GM19455 (cell line): ENCODE measurements at regions not wholly inside any gene's neighbourhood (a gene's known extent, or its start where the extent isn't known, plus 50 kb on each side); places are given as distances from the start of the nearest gene placed in this dataset.
"Not testable (repeated sequence)": the region's sequence is repeated elsewhere in the genome, so short reads cannot be mapped to it uniquely, and the experiment has no call there.

Experiments used
- ATAC-seq: cut with Tn5 transposase; IDR thresholded peaks from one replicate; pipeline ENCODE4 v1.9.1; 2021; ENCODE audit not compliant: unreplicated experiment

DNA sequence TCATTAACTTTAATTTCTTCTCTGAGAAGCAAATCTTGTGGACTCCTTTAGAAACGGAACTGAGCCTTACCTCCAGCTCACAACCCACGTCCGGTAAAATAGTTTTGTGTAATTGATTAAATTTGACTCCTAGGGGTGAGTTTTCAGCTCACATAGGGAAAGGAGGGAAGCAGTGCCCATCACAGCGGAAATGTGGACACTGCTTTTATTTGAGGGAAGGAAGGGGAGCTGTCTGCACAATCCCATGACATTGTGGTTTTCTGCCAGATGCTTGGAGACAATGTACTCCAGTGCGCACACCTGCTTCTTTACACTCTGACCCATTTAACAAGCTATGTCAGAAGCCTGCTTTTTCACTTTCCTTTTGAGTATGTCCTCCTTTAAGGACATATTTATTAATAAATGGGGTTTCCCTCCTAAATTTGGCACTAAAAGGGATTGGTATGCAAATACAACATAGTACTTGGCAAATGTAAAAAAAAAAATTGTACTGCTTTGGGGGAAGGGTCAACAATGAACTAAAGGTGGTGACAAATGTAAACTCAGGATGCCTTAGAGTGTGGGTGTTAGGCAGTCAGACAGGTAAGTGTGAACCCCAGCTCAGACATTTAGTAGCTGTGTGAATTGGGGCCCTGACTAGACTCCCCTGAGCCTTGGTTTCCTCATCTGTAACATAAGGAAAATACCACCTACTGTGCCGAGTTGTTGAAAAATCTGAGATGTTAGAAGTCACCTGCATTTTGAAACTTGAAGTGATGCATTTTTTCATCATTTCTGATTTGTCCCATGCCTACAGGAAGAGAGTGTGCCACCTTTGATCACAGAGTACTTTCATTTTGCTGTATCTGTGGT lies 90.2 kb upstream of the KLF6 start:
- ATAC-seq: peak; percentile 70

DNA sequence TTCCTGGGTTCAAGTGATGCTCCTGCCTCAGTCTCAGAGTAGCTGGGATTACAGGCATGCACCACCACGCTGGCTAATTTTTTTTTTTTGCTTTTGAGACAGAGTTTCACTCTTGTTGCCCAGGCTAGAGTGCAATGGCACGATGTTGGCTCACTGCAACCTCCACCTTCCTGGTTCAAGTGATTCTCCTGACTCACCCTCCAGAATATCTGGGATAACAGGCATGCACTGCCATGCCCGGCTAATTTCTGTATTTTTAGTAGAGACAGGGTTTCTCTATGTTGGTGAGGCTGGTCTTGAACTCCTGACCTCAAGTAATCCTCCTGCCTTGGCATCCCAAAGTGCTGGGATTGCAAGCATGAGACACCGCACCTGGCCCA lies 89.6 kb upstream of the KLF6 start:
- not testable (repeated sequence) for ATAC-seq

DNA sequence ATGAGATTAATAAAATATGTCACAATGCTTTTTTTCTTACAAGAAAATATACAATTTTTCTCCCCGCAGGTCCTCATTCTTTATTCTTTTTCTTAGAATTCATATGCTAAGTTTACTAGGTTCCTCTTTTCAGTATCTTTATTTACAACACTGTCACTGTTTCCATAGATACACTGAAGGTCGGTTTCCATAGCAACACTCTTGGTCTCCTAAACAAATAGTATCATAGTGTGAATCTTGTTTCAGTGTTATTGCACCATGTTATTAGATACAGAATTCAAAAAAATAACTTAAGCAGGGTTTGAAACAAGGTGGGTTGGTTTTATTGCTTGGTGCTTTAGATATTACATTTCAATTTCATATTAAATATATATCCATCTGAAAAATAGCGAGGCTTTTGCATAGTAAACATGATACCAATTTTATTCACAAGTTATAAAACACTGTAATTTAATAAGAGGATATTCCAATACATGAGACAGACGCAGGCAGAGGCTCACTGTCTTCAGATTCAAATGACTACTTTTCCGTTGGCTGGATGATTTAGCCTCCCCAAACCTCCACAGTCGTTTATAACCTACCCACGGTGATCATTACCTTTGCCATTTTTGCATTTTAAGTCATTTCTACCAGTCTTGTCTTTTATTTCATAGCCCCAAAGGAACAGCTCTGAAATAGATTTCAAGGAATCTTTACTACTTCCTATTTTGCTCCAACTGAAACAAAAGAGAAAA lies 88.9 kb upstream of the KLF6 start:
- ATAC-seq: peak; percentile 62

DNA sequence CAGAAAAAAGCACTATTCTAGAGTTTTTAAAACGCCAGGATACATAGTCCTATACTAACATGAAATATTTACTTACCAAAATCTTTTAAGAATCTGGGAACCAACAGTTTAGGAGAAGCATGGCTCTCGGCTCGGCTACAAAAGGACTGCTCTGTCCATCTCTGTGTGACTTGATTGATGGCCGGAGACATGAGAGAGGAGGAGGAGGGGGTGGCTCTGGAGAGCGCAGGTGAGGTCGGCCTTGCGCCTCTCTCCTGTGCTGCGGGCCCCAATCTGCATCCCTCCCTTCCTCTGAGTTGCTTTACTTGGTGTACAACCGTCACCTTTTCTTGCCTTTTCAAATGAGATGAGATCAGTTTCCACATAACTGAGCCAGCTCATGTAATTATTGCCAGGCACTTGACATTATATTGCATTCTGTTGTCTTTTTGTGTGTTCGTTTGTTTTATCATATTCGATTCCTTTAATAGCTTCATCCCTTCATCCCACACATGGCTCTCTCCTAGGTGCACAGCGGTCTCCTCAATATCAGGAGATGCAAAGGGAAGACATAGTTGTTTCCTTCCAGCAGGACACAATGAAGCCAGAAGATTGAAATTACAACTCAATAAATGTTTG lies 87.8 kb upstream of the KLF6 start:
- no peak for ATAC-seq

DNA sequence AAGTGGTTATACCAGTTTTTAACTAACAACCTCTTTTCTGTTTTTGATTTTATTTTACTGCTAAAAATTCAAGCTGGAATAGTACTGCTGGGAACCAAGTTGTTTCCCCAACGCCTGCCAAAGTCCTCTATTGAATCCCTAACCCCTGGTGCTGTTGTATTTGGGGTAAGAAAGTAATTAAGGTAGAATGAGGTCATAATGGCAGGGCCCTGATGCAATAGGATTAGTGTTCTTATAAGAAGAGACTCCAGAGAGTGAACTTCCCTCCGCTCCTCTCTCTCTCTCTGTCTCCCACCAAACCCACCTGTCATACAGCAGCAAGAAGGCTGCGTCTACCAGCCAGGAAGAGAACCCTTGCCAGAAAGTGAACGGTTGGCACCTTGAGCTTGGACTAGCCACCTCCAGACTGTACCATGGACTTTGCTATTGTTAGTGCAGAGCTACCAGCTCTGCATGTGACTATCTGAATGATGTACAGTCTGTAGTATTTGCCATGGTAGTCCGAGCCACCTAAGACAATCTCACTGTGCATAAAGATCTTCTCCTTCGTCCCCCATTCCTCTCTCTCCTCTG lies 86.5 kb upstream of the KLF6 start:
- ATAC-seq: no peak

DNA sequence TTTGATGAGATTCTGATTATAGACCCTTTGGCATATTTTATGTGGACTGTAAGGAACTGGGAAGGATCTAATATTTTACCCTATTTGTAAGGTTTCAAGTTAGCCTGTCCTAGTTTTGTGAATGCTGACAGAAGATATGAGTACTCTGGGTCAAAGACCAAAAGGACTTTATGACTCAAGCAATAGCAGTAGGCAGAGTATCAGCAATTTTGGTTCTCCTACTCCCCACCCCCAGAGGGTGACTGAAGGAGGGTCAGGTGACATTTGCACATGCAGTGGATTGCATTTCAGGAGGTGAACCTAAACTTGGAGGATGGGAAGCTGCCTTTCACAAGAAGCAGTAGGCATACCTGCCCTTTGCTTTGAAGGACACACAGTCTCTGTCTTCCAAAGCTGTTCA lies 84.0 kb upstream of the KLF6 start:
- no peak for ATAC-seq

DNA sequence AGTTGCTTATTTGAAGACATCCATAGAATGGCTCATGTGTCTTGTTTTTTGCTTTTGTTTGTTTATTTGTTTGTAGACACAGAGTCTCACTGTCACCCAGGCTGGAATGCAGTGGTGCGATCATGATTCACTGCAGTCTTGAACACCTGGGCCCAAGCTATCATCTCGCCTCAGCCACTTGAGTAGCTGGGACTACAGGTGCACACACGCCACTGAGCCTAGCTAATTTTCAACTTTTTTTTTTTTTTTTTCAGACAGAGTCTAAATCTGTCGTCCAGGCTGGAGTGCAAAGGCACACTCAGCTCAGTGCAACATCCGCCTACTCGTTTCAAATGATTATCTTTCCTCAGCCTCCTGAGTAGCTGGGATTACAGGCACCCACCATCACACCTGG lies 83.3 kb upstream of the KLF6 start:
- ATAC-seq: peak; percentile 57

DNA sequence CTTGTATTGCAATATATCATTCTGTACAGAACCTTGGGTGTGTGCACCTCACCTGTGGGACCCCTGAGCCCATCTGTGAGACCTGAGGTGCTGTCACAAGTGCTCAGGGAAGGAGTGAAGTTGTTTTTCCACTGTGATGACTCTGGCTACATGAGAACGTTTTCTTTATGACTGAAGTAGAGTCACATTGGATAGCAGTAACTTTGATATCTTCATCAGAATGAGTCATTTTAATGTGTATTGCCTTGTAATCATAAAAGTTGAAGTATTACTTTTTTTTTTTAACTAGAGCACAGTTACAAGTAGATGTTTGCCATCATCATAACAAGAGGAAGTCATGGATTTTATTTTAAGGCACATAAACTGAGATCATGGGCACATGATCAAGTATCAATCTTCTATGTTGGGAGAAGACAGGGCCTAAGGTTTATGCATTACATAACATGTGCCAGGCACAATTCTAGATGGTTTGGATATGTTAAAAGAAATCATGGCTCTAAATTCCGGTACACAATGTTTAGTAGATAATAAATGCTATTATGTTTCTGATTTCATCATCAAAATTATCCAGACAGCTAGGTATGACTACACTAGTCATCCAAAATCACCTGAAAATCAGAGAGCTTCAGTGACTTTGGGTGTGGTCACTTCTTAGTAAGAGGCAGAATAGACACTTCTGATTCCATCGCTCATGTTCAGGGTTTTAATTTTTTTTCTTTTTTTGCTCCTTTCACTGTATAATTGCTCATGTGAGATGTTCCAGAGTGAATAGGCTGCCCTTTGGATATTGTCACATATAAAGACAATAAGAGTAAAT lies 82.7 kb upstream of the KLF6 start:
- no peak for ATAC-seq

DNA sequence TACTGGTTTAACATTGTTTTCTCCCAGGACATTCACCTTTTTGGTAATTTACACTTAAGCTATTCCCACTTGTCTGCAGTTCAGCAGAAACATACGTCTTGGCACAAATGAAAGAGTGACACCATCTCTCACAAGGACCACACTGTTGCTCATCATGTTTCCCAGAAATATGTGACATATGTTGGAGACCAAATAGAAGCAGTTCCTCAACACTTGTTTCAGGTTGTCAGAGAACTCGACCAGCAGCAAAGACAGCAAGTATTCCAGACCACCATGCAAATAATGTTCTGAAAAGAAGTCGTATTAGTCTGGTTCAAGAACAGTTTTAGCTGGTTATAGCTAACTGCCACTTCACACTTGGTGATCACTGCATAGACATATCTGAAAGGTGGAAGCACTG lies 81.3 kb upstream of the KLF6 start:
- ATAC-seq: no peak

DNA sequence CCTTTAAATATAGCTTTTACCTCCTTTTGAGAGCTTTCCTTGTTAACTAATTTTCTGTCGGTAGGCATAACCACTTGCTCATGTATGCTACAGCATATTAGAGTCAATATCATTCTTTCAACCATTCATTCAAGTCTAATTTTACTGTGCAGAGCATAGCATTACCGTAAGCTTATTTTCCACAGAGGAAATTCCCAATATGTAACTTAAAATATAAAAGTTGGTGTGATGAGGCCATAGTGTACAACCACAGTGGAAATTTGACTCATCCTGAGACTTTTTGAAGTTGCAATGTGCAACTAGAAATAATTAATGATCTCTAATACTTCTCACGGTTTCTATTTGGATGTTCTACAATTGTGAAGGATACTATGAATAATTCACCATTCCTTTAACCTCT lies 80.6 kb upstream of the KLF6 start:
- ATAC-seq: no peak

DNA sequence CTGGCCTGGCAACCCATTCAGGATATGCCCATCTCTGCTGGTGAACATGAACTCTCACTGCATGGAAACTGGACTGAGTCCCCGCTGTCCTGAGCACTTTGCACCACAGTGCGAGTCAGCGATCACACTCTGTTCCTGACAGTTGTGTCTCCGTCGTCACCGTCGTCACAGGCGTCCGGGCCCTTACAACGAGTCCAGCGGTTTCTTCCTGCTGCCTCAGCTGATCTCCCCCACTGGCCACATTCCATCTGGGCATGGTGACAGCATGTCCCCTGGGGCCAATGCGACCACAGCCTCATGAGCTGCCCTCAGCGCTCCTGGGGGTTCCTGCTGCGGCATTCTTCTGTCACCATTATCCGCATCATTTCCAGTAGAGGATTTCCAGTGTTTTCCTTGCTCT lies 76.8 kb upstream of the KLF6 start:
- no peak for ATAC-seq

DNA sequence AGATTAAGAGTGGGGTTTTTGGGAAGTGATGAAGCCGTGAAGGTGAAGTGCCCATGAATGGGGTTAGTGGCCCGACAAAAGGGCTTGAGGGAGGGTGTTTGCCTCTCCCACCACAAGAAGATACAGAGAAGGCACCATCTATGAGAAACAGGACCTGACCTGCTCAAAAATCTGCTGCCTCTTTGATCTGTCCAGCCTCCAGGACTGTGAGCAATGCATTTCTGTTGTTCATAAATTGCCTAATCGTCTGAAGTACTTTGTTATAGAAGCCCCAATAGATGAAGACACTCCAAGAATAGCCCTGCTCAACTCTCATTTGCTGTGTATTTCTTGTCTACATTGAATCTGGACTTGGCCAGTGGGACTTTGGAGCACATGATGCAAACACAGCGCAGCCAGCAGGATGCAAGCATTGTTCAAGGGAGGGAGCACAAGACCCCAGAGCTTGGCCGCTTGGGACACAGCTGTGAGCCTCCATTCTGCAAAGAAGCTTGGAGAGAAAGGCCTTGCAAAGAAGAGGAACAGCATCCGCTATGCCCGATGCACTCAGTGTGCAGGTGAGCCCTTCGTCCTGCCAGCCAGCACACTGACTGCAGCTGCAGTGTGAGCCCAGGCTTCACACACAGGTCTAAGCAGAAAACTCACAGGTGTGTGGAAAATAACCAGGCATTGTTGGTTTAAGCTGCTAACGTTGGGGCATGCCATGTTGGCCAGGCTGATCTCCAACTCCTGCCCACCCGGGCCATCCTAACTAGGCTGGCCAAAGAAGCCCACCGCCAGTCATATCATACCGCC lies 73.2 kb upstream of the KLF6 start:
- no peak for ATAC-seq

DNA sequence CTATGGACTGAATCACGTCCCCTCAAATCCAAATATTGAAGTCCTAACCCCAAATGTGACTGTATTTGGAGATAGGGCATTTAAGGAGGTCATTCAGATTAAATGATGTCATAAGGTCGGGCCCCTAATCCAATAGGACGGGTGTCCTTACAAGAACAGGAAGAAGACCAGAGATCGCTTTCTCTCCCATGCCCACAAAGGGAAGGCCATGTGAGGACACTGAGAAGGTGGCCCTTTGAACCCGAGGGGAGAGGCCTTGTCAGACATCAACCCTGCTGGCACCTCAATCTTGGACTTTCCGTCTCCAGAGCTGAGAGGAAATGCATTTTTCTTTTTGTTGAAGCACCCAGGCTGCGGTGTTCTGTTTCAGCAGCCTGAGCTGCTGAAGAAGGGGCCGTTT lies 72.3 kb upstream of the KLF6 start:
- no peak for ATAC-seq

DNA sequence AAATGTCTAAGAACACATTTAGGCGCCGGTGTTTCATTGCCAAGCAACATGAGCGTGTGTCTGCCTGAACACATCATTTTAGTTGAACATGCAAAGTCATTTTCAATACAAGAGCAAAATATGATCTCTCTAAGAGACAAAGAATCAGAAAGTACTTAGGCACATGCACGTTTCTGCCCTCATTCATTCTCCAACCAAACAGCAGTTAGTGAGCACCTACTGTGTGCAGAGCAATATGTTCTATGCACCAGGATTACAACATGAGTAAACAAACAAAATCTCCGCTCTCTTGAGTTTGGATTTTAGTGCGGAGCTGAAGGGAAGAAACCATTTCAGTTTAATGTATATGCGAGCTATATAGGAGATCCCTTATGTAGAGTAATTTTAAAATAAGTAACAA lies 71.6 kb upstream of the KLF6 start:
- ATAC-seq: no peak

DNA sequence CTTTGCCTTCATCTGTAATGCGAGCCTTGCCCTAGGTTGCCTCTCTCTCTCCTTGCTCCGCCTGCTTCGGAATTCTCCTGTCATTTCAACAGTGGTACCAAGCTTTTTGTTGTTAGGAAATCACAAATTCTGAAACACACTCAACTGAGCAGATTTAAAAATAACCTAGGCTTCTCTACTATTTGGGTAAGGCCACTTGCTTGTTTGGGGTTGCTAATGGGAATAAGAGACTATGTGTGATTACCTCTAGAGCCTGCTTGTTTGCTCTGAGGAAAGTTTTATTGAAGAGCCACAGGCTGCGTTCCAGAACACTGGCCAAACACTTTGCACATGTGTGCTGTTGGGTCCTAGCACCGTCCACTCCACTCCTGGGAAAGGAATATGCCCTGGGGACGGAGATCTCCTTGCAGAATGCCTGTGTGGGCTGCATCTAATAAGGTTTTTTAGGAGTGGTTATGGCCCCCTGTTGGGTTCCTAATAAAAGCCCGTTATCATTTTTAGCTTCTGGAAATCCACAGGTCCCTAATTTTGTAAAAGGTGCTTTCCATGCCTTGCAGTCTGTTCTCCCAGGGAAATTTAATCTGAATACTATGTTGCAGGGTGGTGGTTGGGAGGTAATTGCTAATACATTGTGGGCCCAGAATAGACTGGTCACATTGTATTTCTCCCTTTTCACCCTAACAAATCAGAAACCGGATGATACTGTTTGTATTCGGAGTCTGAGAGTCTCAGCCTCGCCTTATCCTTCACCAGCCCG lies 68.7 kb upstream of the KLF6 start:
- ATAC-seq: no peak

DNA sequence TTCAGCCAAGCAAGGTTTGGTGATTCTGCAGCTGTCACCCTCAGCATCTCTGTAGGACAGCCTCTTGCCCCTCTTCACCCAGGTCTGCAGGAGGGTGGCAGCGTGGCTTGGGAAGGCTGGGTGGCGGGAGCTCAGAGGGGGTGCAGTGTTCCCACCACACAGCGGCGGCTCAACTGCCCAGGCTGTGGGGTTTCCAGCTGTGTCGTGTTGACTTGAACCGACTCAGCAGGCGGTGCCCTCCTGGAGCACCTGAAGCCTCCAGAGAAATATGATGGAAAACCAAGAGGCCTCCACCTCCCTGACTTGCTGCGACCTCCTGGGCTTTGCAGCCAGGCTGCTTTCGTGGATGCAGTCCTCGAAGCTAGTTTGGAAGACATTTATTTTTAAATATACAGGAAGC lies 68.0 kb upstream of the KLF6 start:
- ATAC-seq: no peak

DNA sequence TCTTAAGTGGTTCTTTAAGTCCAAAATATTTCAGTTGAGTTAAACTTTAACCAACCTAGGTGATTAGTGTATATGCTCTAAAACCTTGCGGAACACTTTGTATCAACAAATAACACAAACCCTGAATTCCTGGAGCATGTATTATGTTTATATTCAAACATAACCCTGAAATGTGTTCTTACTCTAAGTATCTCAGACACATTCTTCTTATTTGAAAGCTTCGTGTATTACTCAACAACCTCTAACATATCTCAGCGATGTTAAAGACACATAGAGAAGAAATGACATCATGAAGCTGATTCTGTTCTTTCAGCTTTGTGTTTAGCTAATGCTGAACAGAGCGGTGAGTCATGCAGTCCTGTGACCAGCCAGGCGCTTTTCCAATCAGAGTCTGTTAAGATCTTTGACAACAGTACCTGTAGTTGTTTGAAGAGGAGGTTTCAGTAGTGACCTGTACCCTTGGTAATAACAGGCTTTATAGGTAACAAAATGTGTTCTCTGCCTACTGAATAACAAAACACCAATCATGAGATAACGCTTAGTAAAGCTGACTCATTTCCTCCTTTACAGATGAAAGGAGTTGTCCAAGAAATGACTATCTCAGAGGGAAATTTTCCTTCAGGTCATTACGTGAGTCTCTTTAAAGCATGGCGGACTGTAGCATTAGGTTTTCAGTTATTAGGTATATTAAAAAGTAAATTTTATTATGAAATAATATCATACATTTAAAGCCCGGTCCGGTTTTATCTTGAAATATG lies 67.3 kb upstream of the KLF6 start:
- ATAC-seq: peak; percentile 87

DNA sequence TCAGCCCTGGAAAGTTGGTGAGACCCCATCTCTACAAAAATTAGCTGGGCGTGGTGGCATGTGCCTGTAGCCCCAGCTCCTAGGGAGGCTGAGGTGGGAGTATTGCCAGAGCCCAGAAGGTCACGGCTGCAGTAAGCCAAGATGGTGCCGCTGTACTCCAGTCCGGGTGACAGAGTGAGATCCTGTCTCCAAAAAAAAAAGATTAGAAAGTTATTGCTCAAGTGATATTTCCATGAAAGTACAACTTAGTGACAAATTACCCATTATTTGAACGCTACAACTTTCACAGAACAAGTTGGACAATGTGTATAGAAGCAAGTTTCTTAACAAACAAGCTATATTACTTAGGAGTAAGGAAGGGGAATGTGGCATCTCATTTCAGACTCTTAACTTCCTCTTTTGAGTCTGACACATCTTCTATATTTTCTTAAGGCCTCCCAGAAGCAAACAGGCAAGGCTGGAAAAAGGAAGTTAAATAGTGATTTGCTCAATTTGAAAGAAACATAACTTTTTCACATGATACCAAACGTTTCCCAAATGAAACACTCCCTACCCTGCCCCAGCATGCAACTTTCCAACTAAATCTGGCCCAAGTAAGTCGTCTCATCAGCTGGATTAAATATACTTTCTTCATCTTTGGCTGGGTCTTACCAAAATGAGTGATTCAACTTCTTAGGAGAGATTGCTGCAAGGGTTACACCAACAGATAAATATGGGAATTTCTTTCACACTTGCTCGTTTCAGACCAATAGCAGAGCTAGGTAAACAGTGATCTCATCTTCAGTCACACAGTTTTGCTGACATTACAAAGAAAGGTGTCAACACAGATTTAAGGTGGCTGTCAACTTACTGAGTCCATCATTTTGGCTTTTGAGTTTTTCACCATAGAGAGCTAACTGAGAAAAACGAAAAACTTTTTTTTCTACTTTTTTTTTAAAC lies 66.3 kb upstream of the KLF6 start:
- ATAC-seq: no peak
